ENCODE measurements at regions not wholly inside any gene's neighbourhood (a gene's known extent, or its start where the extent isn't known, plus 50 kb on each side); places are given as distances from the start of the nearest gene placed in this dataset.

DNA sequence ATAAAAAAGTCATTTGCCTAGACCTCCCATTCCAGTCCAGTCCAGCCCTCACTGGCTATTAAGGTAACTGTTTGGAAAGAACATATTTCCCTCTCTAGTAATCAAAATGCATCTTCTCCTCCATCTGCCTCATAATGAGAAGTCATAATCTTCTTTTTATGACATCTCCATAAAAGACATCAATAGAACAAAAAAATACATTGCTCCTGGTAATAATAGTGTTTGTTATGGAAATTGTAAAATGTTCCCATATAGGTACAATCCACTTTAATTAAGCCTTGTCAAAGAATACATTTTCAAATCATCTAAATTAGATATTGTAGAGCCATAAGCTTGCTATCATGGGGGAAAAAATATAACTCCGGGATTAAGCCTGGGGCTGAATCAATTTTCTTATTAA is 461.6 kb downstream of the LRATD1 start:
- TF ChIP-seq SPI1 (IDR thresholded peaks at IDR 0.05; ENCODE audit: borderline replicate concordance, low read depth) = no peak
- DNase-seq (ENCODE audit: low read depth in 1 of 2, low spot score in 1 of 2) = no peak
- H3K27ac ChIP-seq (replicated peaks) = no peak overlapping the region
- H3K4me3 ChIP-seq (replicated peaks; ENCODE audit: insufficient read depth, low read length) = no peak overlapping the region
- H3K27me3 ChIP-seq (ENCODE audit: insufficient read depth, poor library complexity, severe bottlenecking) = no peaks in the 10 kb centered on the region

DNA sequence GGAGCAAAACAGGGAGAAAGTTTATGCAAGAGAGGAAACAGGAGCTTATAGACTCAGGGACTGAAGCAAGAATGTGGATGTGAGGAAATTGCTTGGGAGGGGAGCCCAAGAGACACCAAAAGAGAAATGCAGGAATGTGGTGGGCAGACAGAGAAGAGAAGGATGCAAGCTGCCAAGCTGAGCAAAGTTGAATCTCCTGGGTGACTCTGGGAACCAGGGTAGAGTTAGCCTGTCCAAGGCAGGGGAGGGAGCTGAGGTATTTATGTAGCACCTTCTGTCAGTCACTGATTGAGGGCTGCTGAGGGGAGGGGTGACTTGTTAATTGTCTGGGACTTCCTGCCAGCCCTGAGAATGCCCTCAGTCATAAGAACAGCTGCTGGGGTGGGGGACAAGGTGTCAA is 464.3 kb downstream of the NBAS start:
- DNase-seq (ENCODE audit: low read depth in 1 of 2, low spot score in 1 of 2) = peak in 1 of 2 experiments; percentile 11
- no peaks in the 10 kb centered on the region for H3K27me3 ChIP-seq (ENCODE audit: insufficient read depth, poor library complexity, severe bottlenecking)
- TF ChIP-seq POLR2AphosphoS5 (IDR thresholded peaks at IDR 0.05; ENCODE audit: low read depth) (no peak), GABPA (IDR thresholded peaks at IDR 0.05; ENCODE audit: low read depth) (no peak), SPI1 (IDR thresholded peaks at IDR 0.05; ENCODE audit: borderline replicate concordance, low read depth) (no peak)
- TF ChIP-seq, protein P1, sequence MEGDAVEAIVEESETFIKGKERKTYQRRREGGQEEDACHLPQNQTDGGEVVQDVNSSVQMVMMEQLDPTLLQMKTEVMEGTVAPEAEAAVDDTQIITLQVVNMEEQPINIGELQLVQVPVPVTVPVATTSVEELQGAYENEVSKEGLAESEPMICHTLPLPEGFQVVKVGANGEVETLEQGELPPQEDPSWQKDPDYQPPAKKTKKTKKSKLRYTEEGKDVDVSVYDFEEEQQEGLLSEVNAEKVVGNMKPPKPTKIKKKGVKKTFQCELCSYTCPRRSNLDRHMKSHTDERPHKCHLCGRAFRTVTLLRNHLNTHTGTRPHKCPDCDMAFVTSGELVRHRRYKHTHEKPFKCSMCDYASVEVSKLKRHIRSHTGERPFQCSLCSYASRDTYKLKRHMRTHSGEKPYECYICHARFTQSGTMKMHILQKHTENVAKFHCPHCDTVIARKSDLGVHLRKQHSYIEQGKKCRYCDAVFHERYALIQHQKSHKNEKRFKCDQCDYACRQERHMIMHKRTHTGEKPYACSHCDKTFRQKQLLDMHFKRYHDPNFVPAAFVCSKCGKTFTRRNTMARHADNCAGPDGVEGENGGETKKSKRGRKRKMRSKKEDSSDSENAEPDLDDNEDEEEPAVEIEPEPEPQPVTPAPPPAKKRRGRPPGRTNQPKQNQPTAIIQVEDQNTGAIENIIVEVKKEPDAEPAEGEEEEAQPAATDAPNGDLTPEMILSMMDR (IDR thresholded peaks at IDR 0.05; ENCODE audit: insufficient read depth, low read length) = no peak
- TF ChIP-seq, protein P2, sequence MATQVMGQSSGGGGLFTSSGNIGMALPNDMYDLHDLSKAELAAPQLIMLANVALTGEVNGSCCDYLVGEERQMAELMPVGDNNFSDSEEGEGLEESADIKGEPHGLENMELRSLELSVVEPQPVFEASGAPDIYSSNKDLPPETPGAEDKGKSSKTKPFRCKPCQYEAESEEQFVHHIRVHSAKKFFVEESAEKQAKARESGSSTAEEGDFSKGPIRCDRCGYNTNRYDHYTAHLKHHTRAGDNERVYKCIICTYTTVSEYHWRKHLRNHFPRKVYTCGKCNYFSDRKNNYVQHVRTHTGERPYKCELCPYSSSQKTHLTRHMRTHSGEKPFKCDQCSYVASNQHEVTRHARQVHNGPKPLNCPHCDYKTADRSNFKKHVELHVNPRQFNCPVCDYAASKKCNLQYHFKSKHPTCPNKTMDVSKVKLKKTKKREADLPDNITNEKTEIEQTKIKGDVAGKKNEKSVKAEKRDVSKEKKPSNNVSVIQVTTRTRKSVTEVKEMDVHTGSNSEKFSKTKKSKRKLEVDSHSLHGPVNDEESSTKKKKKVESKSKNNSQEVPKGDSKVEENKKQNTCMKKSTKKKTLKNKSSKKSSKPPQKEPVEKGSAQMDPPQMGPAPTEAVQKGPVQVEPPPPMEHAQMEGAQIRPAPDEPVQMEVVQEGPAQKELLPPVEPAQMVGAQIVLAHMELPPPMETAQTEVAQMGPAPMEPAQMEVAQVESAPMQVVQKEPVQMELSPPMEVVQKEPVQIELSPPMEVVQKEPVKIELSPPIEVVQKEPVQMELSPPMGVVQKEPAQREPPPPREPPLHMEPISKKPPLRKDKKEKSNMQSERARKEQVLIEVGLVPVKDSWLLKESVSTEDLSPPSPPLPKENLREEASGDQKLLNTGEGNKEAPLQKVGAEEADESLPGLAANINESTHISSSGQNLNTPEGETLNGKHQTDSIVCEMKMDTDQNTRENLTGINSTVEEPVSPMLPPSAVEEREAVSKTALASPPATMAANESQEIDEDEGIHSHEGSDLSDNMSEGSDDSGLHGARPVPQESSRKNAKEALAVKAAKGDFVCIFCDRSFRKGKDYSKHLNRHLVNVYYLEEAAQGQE (IDR thresholded peaks at IDR 0.05; ENCODE audit: insufficient replicate concordance, low read depth) = no peak

DNA sequence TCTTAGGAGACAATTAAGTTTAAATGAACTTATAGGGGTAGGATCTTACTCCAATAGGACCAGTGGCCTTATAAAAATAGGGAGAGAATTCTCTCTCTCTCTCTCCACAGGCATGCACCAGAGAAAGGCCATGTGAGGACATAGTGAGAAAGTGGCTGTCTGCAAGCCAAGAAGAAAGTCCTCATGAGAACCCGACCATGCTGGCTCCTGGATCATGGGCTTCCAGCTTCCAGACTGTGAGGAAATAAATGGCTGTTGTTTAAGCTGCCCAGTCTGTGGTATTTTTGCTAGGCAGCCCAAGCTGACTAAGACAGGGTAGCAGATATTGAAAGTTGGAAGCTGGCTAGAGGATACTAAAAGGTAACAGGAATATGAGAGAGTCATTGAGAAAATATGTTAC is 454.0 kb downstream of the NBAS start:
- DNase-seq (ENCODE audit: low read depth in 1 of 2, low spot score in 1 of 2) = no peak
- TF ChIP-seq POLR2AphosphoS5 (IDR thresholded peaks at IDR 0.05; ENCODE audit: low read depth) (no peak), GABPA (IDR thresholded peaks at IDR 0.05; ENCODE audit: low read depth) (no peak), SPI1 (IDR thresholded peaks at IDR 0.05; ENCODE audit: borderline replicate concordance, low read depth) (no peak)
- TF ChIP-seq, protein P1 (IDR thresholded peaks at IDR 0.05; ENCODE audit: insufficient read depth, low read length) = no peak
- TF ChIP-seq, protein P2 (IDR thresholded peaks at IDR 0.05; ENCODE audit: insufficient replicate concordance, low read depth) = no peak
- Histone ChIP-seq H3K27ac (replicated peaks) (no peak overlapping the region), H3K4me3 (replicated peaks; ENCODE audit: insufficient read depth, low read length) (no peak overlapping the region), H3K27me3 (ENCODE audit: insufficient read depth, poor library complexity, severe bottlenecking) (no peaks in the 10 kb centered on the region)

More for the DNA sequence above, 464.3 kb downstream of the NBAS start:
- no peak overlapping the region; the same call in 1 of the 2 replicates for H3K27ac ChIP-seq (replicated peaks)
- no peak overlapping the region for H3K4me3 ChIP-seq (replicated peaks; ENCODE audit: insufficient read depth, low read length)

DNA sequence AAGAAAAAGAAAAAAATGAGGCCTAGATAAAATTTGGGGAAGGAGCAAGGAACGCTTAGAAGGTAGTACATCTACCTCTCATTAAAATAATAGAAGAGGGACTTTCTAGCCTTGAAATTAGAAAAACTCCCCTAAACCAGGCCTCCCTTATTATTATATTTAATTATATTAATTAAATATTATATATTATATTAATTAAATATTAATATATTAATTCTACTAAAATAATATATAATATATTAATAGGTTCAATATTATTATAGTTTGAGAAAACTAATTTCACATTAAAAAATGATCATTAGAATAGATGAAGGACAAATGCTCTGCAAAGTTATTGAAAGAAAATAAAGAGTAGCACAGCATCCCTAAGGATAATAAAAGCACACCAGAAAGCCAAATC is 449.4 kb downstream of the NBAS start:
- TF ChIP-seq, protein P2 (IDR thresholded peaks at IDR 0.05; ENCODE audit: insufficient replicate concordance, low read depth) = no peak
- TF ChIP-seq POLR2AphosphoS5 (IDR thresholded peaks at IDR 0.05; ENCODE audit: low read depth) = no peak
- no peak for TF ChIP-seq SPI1 (IDR thresholded peaks at IDR 0.05; ENCODE audit: borderline replicate concordance, low read depth)
- TF ChIP-seq, protein P1 (IDR thresholded peaks at IDR 0.05; ENCODE audit: insufficient read depth, low read length) = no peak
- no peak for TF ChIP-seq GABPA (IDR thresholded peaks at IDR 0.05; ENCODE audit: low read depth)
- Histone ChIP-seq H3K27me3 (ENCODE audit: insufficient read depth, poor library complexity, severe bottlenecking) (no peaks in the 10 kb centered on the region), H3K27ac (replicated peaks) (no peak overlapping the region), H3K4me3 (replicated peaks; ENCODE audit: insufficient read depth, low read length) (no peak overlapping the region)
- DNase-seq (ENCODE audit: low read depth in 1 of 2, low spot score in 1 of 2) = no peak

All from HL-60 (cell line).